ENCODE measurements at regions not wholly inside any gene's neighbourhood (a gene's known extent, or its start where the extent isn't known, plus 50 kb on each side); places are given as distances from the start of the nearest gene placed in this dataset.

- TF ChIP-seq IRF3 (IDR thresholded peaks at IDR 0.05) (no peak), CBX3 (IDR thresholded peaks at IDR 0.05; ENCODE audit: borderline replicate concordance, low read depth) (no peak), REST (IDR thresholded peaks at IDR 0.05; ENCODE audit: low read depth, low read length) (no peak), KLF5 (IDR thresholded peaks at IDR 0.05; ENCODE audit: partially characterized antibody) (no peak), CHD4 (IDR thresholded peaks at IDR 0.05) (no peak)
Observed at GRCh38 chr7:35576031-35576573, 118.8 kb downstream of the HERPUD2 start (continued).

GRCh38 chr7:35571611-35572240, 123.2 kb downstream of the HERPUD2 start:
- no TSS peak for BruUV-seq (replicated peaks)
- H3K4me2 ChIP-seq (ENCODE audit: control insufficient read depth, insufficient read depth): no peak overlapping the region
- peak; percentile 77 for FAIRE-seq
- H3K9me3 ChIP-seq (replicated peaks; ENCODE audit: control insufficient read depth, insufficient read depth, low read length): no peaks in the 10 kb centered on the region
- CTCF ChIA-PET: no interaction called here
- no peak overlapping the region for H3K4me3 ChIP-seq
- H3K27ac ChIP-seq (ENCODE audit: control insufficient read depth, insufficient read depth): no peak overlapping the region
- no peak for ATAC-seq
- H2AFZ ChIP-seq (ENCODE audit: control insufficient read depth, low read depth, low read length): no peak overlapping the region
- no peak overlapping the region for H3K9ac ChIP-seq (ENCODE audit: control insufficient read depth, insufficient read depth, low read length)
- H3K36me3 ChIP-seq (ENCODE audit: control insufficient read depth in 2 of 2, insufficient read depth in 2 of 2, low read length in 1 of 2): no peaks in the 10 kb centered on the region
- in situ Hi-C loops (cut with MboI): no loop called here
- DNase-seq (ENCODE audit: low read depth, low spot score): no peak
- WGBS (ENCODE audit: insufficient coverage, insufficient replicate concordance, low lambda C conversion rate, missing lambda C conversion rate): 27% methylated on average over 3 of the region's 3 CpGs
- TF ChIP-seq SPI1 (IDR thresholded peaks at IDR 0.05; ENCODE audit: borderline replicate concordance, insufficient read depth, low read depth, low read length) (peak; percentile 66; the same call in 1 of the 2 replicates), JUNB (IDR thresholded peaks at IDR 0.05) (no peak)
- RAD21 ChIA-PET (ENCODE audit: unreplicated experiment): no interaction called here
- no peaks in the 10 kb centered on the region for H4K20me1 ChIP-seq (ENCODE audit: control insufficient read depth, insufficient read depth)
- no peaks in the 10 kb centered on the region; a peak in 1 of 4 replicates for H3K27me3 ChIP-seq (replicated peaks in 1 of 2; ENCODE audit: control insufficient read depth in 2 of 2, insufficient read depth in 2 of 2, low read length in 1 of 2)
- intact Hi-C loops (cut with micrococcal nuclease; ENCODE audit: unreplicated experiment): no loop called here
- POLR2A ChIA-PET: no interaction called here
- H3K4me1 ChIP-seq (ENCODE audit: control insufficient read depth, insufficient read depth, low read length): no peaks in the 10 kb centered on the region
- SMC1A ChIA-PET (ENCODE audit: uncharacterized antibody, unreplicated experiment): interaction anchor here (1.3 kb wide), 1 partner anchor 27 kb away, joined by 4 read pairs; no protein-coding TSS in a partner anchor
- H3K79me2 ChIP-seq (ENCODE audit: control insufficient read depth, insufficient read depth, low read length): no peaks in the 10 kb centered on the region

All from GM12878 (cell line).